ENCODE measurements at regions not wholly inside any gene's neighbourhood (a gene's known extent, or its start where the extent isn't known, plus 50 kb on each side); places are given as distances from the start of the nearest gene placed in this dataset.

- no peak for TF ChIP-seq CTCF (IDR thresholded peaks at IDR 0.05)
- TF ChIP-seq EZH2 (IDR thresholded peaks at IDR 0.05), result no peak
Observed at GRCh38 chr12:115404761-115405470, 720.9 kb upstream of the TBX3 start.
